HEK293 (cell line): ENCODE measurements at regions not wholly inside any gene's neighbourhood (a gene's known extent, or its start where the extent isn't known, plus 50 kb on each side); places are given as distances from the start of the nearest gene placed in this dataset.

Source experiments
- PATZ1 ChIP-seq: fragments of 450-650 bp; formaldehyde crosslinking; IDR thresholded peaks from 2 replicates; pipeline ENCODE4 v1.5.1; 2016; ENCODE audit warnings: missing biosample characterization, missing genetic modification characterization
- RBAK ChIP-seq: fragments of 450-650 bp; formaldehyde crosslinking; IDR thresholded peaks from 2 replicates; pipeline ENCODE4 v1.5.1; 2016; ENCODE audit warnings: missing biosample characterization, missing genetic modification characterization
- ZBTB8A ChIP-seq: fragments of 450-650 bp; formaldehyde crosslinking; IDR thresholded peaks from 2 replicates; pipeline ENCODE4 v1.5.1; 2016; ENCODE audit warnings: missing biosample characterization, missing genetic modification characterization
- ZNF19 ChIP-seq: fragments of 450-650 bp; formaldehyde crosslinking; IDR thresholded peaks from 2 replicates; pipeline ENCODE4; 2016; ENCODE audit warnings: missing biosample characterization, missing genetic modification characterization, low read depth
- ZNF274 ChIP-seq, 2 experiments: fragments of 200-500 bp in 1 of 2; fragments of 450-650 bp in 1 of 2; sonication (Bioruptor generic) in 1 of 2; formaldehyde crosslinking in 1 of 2; IDR thresholded peaks; 2 replicates each; pipeline versions ENCODE4 v1.5.1 to v1.6.1; 2014 to 2016; ENCODE audit warnings: borderline replicate concordance in 1 of 2, inconsistent platforms in 1 of 2, low read length in 1 of 2, missing biosample characterization in 1 of 2, missing genetic modification characterization in 1 of 2
- ZNF350 ChIP-seq: fragments of 450-650 bp; formaldehyde crosslinking; IDR thresholded peaks from 2 replicates; pipeline ENCODE4 v1.5.0; 2017; ENCODE audit warnings: missing biosample characterization, mild to moderate bottlenecking, missing genetic modification characterization
- TF ChIP-seq, protein P1 (sequence below): fragments of 450-650 bp; formaldehyde crosslinking; IDR thresholded peaks from 2 replicates; pipeline ENCODE4 v1.5.1; 2016; ENCODE audit warnings: missing biosample characterization, missing genetic modification characterization
- TF ChIP-seq, protein P2 (sequence below): fragments of 450-650 bp; formaldehyde crosslinking; conservative IDR thresholded peaks from 2 replicates; pipeline ENCODE4 v1.5.1; 2016; ENCODE audit warnings: low read depth, missing biosample characterization, missing genetic modification characterization

GRCh38 chr2:175259164-175259563, 77.7 kb upstream of the ATP5MC3 start:
- TF ChIP-seq ZNF350 (tag by site-specific recombination) (no peak), ZNF274 (IDR thresholded peaks at IDR 0.05; ENCODE audit: low read length) (no peak), ZNF274 (tag by site-specific recombination; IDR thresholded peaks at IDR 0.05; ENCODE audit: borderline replicate concordance) (no peak), RBAK (tag by site-specific recombination) (no peak), PATZ1 (tag by site-specific recombination) (no peak), ZBTB8A (tag by site-specific recombination) (no peak), ZNF19 (tag by site-specific recombination) (no peak)
- TF ChIP-seq, protein P1, sequence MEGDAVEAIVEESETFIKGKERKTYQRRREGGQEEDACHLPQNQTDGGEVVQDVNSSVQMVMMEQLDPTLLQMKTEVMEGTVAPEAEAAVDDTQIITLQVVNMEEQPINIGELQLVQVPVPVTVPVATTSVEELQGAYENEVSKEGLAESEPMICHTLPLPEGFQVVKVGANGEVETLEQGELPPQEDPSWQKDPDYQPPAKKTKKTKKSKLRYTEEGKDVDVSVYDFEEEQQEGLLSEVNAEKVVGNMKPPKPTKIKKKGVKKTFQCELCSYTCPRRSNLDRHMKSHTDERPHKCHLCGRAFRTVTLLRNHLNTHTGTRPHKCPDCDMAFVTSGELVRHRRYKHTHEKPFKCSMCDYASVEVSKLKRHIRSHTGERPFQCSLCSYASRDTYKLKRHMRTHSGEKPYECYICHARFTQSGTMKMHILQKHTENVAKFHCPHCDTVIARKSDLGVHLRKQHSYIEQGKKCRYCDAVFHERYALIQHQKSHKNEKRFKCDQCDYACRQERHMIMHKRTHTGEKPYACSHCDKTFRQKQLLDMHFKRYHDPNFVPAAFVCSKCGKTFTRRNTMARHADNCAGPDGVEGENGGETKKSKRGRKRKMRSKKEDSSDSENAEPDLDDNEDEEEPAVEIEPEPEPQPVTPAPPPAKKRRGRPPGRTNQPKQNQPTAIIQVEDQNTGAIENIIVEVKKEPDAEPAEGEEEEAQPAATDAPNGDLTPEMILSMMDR (tag by site-specific recombination), result no peak
- TF ChIP-seq, protein P2, sequence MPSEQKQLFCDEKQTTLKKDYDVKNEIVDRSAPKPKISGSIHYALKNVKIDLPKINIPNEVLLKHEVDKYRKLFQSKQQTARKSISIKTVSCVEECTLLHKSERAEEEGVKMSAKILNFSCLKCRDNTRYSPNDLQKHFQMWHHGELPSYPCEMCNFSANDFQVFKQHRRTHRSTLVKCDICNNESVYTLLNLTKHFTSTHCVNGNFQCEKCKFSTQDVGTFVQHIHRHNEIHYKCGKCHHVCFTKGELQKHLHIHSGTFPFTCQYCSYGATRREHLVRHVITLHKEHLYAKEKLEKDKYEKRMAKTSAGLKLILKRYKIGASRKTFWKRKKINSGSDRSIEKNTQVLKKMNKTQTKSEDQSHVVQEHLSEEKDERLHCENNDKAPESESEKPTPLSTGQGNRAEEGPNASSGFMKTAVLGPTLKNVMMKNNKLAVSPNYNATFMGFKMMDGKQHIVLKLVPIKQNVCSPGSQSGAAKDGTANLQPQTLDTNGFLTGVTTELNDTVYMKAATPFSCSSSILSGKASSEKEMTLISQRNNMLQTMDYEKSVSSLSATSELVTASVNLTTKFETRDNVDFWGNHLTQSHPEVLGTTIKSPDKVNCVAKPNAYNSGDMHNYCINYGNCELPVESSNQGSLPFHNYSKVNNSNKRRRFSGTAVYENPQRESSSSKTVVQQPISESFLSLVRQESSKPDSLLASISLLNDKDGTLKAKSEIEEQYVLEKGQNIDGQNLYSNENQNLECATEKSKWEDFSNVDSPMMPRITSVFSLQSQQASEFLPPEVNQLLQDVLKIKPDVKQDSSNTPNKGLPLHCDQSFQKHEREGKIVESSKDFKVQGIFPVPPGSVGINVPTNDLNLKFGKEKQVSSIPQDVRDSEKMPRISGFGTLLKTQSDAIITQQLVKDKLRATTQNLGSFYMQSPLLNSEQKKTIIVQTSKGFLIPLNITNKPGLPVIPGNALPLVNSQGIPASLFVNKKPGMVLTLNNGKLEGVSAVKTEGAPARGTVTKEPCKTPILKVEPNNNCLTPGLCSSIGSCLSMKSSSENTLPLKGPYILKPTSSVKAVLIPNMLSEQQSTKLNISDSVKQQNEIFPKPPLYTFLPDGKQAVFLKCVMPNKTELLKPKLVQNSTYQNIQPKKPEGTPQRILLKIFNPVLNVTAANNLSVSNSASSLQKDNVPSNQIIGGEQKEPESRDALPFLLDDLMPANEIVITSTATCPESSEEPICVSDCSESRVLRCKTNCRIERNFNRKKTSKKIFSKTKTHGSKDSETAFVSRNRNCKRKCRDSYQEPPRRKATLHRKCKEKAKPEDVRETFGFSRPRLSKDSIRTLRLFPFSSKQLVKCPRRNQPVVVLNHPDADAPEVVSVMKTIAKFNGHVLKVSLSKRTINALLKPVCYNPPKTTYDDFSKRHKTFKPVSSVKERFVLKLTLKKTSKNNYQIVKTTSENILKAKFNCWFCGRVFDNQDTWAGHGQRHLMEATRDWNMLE, result no peak
